GM12878 (cell line): ENCODE measurements at regions not wholly inside any gene's neighbourhood (a gene's known extent, or its start where the extent isn't known, plus 50 kb on each side); places are given as distances from the start of the nearest gene placed in this dataset.
A peak's percentile ranks its signal among the peaks of the same experiment; 100 is the strongest.

Source experiments
- BACH1 ChIP-seq: fragments of 450-650 bp; IDR thresholded peaks from 2 replicates; pipeline ENCODE4 v1.6.1; 2017; ENCODE audit warnings: mild to moderate bottlenecking, borderline replicate concordance
- BRCA1 ChIP-seq: IDR thresholded peaks from 2 replicates; pipeline ENCODE4 v1.6.1; 2011; ENCODE audit warnings: low read depth, low read length, improper control_type of control experiment
- CBFB ChIP-seq: IDR thresholded peaks from 2 replicates; pipeline ENCODE4 v1.6.1; 2016; ENCODE audit warnings: antibody characterized with exemption, low read depth
- CHD4 ChIP-seq: fragments of 200-600 bp; sonication (generic); IDR thresholded peaks from 2 replicates; pipeline ENCODE4 v1.6.1; 2016; ENCODE audit warnings: mild to moderate bottlenecking
- E2F8 ChIP-seq: fragments of 450-650 bp; IDR thresholded peaks from 2 replicates; pipeline ENCODE4 v1.6.1; 2018; ENCODE audit warnings: mild to moderate bottlenecking, low read depth, moderate library complexity; ENCODE audit not compliant: partially characterized antibody
- EZH2 ChIP-seq: IDR thresholded peaks from 2 replicates; pipeline ENCODE4 v1.6.1; 2012; ENCODE audit warnings: low read depth, mild to moderate bottlenecking, control low read depth, inconsistent platforms, low read length, borderline replicate concordance; ENCODE audit not compliant: control insufficient read depth
- FOS ChIP-seq: IDR thresholded peaks from 3 replicates; pipeline ENCODE4 v1.6.1; 2011; ENCODE audit warnings: borderline replicate concordance; ENCODE audit not compliant: insufficient read length; ENCODE audit errors: extremely low read depth
- GATAD2B ChIP-seq: fragments of 450-650 bp; conservative IDR thresholded peaks from 2 replicates; pipeline ENCODE4 v1.6.1; 2017; ENCODE audit warnings: low read depth, mild to moderate bottlenecking, moderate library complexity
- JUNB ChIP-seq: IDR thresholded peaks from 2 replicates; pipeline ENCODE4 v1.6.1; 2016; ENCODE audit warnings: antibody characterized with exemption, mild to moderate bottlenecking
- MTA2 ChIP-seq: fragments of 450-650 bp; IDR thresholded peaks from 2 replicates; pipeline ENCODE4 v1.6.1; 2016; ENCODE audit warnings: low read depth, mild to moderate bottlenecking, moderate library complexity
- PAX8 ChIP-seq: fragments of 450-650 bp; IDR thresholded peaks from 2 replicates; pipeline ENCODE4 v1.6.1; 2017; ENCODE audit warnings: mild to moderate bottlenecking, moderate library complexity
- POLR2A ChIP-seq: IDR thresholded peaks from 2 replicates; pipeline ENCODE4 v1.6.1; 2011; ENCODE audit warnings: low read depth, mild to moderate bottlenecking, low read length
- PRDM15 ChIP-seq: fragments of 450-650 bp; formaldehyde crosslinking; IDR thresholded peaks from 2 replicates; pipeline ENCODE4 v1.4.0; 2020; ENCODE audit warnings: mild to moderate bottlenecking, moderate library complexity
- RBBP5 ChIP-seq: fragments of 200-600 bp; sonication (generic); conservative IDR thresholded peaks from 2 replicates; pipeline ENCODE4 v1.6.1; 2016
- RUNX3 ChIP-seq: IDR thresholded peaks from 2 replicates; pipeline ENCODE4 v1.6.1; 2012; ENCODE audit warnings: low read length, inconsistent platforms
- SREBF1 ChIP-seq: IDR thresholded peaks from 2 replicates; pipeline ENCODE4 v1.6.1; 2012; ENCODE audit warnings: mild to moderate bottlenecking, low read length
- SREBF2 ChIP-seq: IDR thresholded peaks from 2 replicates; pipeline ENCODE4 v1.6.1; 2012; ENCODE audit warnings: mild to moderate bottlenecking, low read length
- TF ChIP-seq, protein P1 (sequence below): fragments of 150-350 bp; IDR thresholded peaks from 2 replicates; pipeline ENCODE4 v1.6.1; 2016; ENCODE audit warnings: low read depth, low read length
- TF ChIP-seq, protein P2 (sequence below): IDR thresholded peaks from 2 replicates; pipeline ENCODE4 v1.6.1; 2011; ENCODE audit warnings: mild to moderate bottlenecking, low read depth, low read length, moderate library complexity; ENCODE audit not compliant: insufficient replicate concordance

- TF ChIP-seq, protein P1, sequence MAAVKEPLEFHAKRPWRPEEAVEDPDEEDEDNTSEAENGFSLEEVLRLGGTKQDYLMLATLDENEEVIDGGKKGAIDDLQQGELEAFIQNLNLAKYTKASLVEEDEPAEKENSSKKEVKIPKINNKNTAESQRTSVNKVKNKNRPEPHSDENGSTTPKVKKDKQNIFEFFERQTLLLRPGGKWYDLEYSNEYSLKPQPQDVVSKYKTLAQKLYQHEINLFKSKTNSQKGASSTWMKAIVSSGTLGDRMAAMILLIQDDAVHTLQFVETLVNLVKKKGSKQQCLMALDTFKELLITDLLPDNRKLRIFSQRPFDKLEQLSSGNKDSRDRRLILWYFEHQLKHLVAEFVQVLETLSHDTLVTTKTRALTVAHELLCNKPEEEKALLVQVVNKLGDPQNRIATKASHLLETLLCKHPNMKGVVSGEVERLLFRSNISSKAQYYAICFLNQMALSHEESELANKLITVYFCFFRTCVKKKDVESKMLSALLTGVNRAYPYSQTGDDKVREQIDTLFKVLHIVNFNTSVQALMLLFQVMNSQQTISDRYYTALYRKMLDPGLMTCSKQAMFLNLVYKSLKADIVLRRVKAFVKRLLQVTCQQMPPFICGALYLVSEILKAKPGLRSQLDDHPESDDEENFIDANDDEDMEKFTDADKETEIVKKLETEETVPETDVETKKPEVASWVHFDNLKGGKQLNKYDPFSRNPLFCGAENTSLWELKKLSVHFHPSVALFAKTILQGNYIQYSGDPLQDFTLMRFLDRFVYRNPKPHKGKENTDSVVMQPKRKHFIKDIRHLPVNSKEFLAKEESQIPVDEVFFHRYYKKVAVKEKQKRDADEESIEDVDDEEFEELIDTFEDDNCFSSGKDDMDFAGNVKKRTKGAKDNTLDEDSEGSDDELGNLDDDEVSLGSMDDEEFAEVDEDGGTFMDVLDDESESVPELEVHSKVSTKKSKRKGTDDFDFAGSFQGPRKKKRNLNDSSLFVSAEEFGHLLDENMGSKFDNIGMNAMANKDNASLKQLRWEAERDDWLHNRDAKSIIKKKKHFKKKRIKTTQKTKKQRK: no peak
- TF ChIP-seq SREBF1 (no peak), RUNX3 (peak; percentile 96), POLR2A (no peak), MTA2 (peak; percentile 44; the same call in 1 of the 2 replicates), PAX8 (no peak), E2F8 (no peak), EZH2 (no peak), PRDM15 (CRISPR knock-in tag) (no peak), SREBF2 (no peak), CHD4 (no peak), BRCA1 (no peak), BACH1 (no peak), CBFB (0 out of 2 replicates have a peak, but pooled peaks have one; percentile 23), FOS (no peak), RBBP5 (no peak), GATAD2B (no peak), JUNB (peak; percentile 68)
- TF ChIP-seq, protein P2, sequence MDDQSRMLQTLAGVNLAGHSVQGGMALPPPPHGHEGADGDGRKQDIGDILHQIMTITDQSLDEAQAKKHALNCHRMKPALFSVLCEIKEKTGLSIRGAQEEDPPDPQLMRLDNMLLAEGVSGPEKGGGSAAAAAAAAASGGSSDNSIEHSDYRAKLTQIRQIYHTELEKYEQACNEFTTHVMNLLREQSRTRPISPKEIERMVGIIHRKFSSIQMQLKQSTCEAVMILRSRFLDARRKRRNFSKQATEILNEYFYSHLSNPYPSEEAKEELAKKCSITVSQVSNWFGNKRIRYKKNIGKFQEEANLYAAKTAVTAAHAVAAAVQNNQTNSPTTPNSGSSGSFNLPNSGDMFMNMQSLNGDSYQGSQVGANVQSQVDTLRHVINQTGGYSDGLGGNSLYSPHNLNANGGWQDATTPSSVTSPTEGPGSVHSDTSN: no peak
Observed at GRCh38 chr3:6644070-6644929, 216.6 kb upstream of the GRM7 start (continued).
